ENCODE measurements at regions not wholly inside any gene's neighbourhood (a gene's known extent, or its start where the extent isn't known, plus 50 kb on each side); places are given as distances from the start of the nearest gene placed in this dataset.
"Not testable (repeated sequence)": the region's sequence is repeated elsewhere in the genome, so short reads cannot be mapped to it uniquely, and the experiment has no call there.

- DNase-seq: not testable (repeated sequence)
These were observed 59.1 kb upstream of the NBPF26 start for GRCh38 chr1:120664376-120665249.

GRCh38 chr1:120665250-120665577 lies 58.5 kb upstream of the NBPF26 start:
- not testable (repeated sequence) for DNase-seq

GRCh38 chr1:120668187-120668586 lies 55.6 kb upstream of the NBPF26 start:
- DNase-seq: not testable (repeated sequence)

All from hypothalamus (tissue), 51 donors.